Nephron progenitor cell (in vitro differentiated cells): ENCODE measurements at regions not wholly inside any gene's neighbourhood (a gene's known extent, or its start where the extent isn't known, plus 50 kb on each side); places are given as distances from the start of the nearest gene placed in this dataset.

Experiments used
- DNase-seq: peaks from one replicate; pipeline ENCODE4 v3.0.0; 2021
- H3K27ac Mint-ChIP-seq: 2 replicates; pipeline ENCODE4 v1.8.0; 2021; ENCODE audit warnings: mild to moderate bottlenecking, moderate library complexity, mixed read lengths
- H3K27me3 Mint-ChIP-seq: 2 replicates; pipeline ENCODE4 v1.8.0; 2021; ENCODE audit warnings: mild to moderate bottlenecking, low read depth, mixed read lengths; ENCODE audit not compliant: poor library complexity
- H3K36me3 Mint-ChIP-seq: 2 replicates; pipeline ENCODE4 v1.8.0; 2021; ENCODE audit warnings: low read depth, mixed read lengths
- H3K4me1 Mint-ChIP-seq: 2 replicates; pipeline ENCODE4 v1.8.0; 2021; ENCODE audit warnings: mixed read lengths
- H3K4me3 Mint-ChIP-seq: 2 replicates; pipeline ENCODE4 v1.8.0; 2021; ENCODE audit warnings: mild to moderate bottlenecking, moderate library complexity, mixed read lengths
- H3K9me3 Mint-ChIP-seq: 2 replicates; pipeline ENCODE4 v1.8.0; 2021; ENCODE audit warnings: mild to moderate bottlenecking, moderate library complexity, mixed read lengths
- TF ChIP-seq, protein P1 (sequence below): fragments of 200-600 bp; sonication (generic); IDR thresholded peaks from 2 replicates; pipeline ENCODE4 v1.5.0; 2021; ENCODE audit warnings: antibody characterized with exemption

DNA sequence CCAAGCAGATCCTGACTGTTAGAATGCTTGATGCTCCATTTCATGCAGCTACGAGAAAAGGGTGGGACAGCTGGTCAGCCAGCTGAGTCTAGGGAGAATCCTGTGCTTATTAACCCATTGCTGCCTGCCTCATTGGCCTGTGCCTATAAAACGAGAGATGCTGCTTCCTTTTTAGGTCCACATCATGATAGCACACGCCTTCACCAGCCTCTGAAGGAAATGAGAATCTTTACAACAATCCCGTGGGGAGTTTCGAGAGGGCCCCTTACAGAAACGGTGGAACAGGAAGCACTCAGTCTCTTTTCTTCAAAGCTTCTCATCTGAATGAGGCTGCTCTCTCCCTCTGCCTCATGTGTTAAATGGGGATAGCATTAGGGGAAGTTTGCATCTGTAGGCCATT lies 147.3 kb upstream of the RFLNA start:
- Mint-ChIP-seq H3K27ac (no peak overlapping the region), H3K36me3 (peaks cover 31% of the 10 kb centered on the region), H3K4me1 (peaks cover 40% of the 10 kb centered on the region), H3K9me3 (peaks cover 53% of the 10 kb centered on the region), H3K27me3 (peaks cover 18% of the 10 kb centered on the region), H3K4me3 (no peak overlapping the region)
- TF ChIP-seq, protein P1, sequence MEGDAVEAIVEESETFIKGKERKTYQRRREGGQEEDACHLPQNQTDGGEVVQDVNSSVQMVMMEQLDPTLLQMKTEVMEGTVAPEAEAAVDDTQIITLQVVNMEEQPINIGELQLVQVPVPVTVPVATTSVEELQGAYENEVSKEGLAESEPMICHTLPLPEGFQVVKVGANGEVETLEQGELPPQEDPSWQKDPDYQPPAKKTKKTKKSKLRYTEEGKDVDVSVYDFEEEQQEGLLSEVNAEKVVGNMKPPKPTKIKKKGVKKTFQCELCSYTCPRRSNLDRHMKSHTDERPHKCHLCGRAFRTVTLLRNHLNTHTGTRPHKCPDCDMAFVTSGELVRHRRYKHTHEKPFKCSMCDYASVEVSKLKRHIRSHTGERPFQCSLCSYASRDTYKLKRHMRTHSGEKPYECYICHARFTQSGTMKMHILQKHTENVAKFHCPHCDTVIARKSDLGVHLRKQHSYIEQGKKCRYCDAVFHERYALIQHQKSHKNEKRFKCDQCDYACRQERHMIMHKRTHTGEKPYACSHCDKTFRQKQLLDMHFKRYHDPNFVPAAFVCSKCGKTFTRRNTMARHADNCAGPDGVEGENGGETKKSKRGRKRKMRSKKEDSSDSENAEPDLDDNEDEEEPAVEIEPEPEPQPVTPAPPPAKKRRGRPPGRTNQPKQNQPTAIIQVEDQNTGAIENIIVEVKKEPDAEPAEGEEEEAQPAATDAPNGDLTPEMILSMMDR, result no peak
- no peak for DNase-seq

DNA sequence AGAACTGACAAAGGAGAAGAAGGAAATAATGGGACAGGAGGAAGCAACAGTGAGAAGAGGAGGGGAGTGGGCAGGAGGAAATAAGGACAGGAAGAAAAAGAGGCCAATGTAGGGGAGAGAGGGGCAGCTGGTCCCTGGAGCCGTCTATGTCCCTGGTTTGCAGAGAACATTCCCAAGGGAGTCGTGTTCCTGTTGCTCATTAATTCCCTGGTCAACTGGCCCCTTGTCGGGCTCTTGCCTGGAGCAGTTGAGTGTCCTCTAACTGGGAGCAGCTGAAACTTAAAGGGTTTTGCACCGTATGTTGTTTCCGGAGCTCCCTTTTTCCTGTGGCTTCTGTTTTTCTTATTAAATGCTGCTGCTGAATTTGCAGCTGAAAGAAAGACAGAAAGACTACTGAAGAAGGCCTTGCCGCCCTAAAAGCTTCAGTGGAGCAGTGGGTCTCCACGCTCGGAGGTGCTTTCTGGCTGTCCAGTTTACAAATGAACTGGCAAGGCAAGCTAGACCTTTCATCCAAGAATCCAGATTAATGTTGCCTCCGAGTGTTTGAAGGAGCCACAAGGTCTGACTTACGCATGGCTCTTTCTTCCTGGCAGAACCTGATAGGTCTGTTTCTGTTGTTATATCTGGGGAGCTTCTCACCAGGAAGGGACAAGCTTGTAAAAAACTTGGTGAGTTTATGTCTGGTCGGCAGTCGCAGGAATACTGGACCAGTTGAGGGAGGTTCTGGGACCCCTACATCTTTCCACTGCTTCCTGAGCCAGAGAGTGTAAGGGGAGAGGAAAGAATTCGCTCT lies 146.2 kb upstream of the RFLNA start:
- Mint-ChIP-seq H3K4me1 (peaks cover 40% of the 10 kb centered on the region), H3K27ac (peak overlapping the region; percentile 32), H3K36me3 (peaks cover 24% of the 10 kb centered on the region), H3K27me3 (peaks cover 20% of the 10 kb centered on the region), H3K4me3 (no peak overlapping the region), H3K9me3 (peaks cover 44% of the 10 kb centered on the region)
- DNase-seq, result no peak
- TF ChIP-seq, protein P1, result no peak

DNA sequence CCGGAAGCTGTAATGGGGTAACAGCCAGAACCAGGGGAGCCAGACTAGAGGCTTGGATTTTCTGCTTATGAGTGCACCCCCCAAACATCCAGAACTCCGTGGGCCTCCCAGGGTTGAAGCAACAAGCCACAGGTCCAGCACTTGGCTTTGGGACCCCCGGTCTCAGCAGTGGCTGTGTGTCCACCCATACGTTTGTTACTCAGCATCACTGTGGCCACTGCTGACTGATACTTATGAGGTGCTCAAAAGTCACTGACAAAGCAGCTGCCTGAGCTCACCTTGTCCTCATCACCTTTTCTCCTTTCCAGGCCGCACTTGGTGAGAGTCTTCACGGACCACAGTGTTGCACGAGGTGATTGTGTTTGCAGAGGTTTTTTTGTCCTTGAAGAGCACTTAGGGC lies 145.6 kb upstream of the RFLNA start:
- DNase-seq, result no peak
- Mint-ChIP-seq H3K27ac (no peak overlapping the region), H3K4me1 (peaks cover 40% of the 10 kb centered on the region), H3K36me3 (peaks cover 24% of the 10 kb centered on the region), H3K4me3 (no peak overlapping the region), H3K27me3 (peaks cover 17% of the 10 kb centered on the region), H3K9me3 (peaks cover 41% of the 10 kb centered on the region)
- TF ChIP-seq, protein P1, result no peak

DNA sequence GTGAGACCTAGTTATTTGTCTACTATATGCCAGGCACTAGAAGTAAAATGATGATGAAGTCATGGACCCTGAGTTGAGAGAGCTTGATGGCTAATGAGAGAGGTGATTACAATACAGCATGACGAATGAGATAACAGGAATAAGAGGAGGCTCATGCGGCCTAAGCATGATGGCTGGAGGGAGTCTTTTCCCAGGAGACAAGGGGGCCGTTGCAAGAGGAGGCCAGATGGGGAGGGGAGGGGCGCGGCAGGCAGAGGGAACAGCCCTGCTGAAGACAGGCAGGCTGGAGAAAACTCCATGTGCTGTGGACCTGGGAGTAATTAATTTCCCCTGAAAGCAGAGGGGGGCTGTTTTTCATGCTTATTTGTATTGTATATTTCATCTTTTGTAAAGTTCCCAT lies 144.7 kb upstream of the RFLNA start:
- H3K9me3 Mint-ChIP-seq, result peaks cover 34% of the 10 kb centered on the region
- peaks cover 24% of the 10 kb centered on the region for H3K36me3 Mint-ChIP-seq
- TF ChIP-seq, protein P1, result no peak
- peaks cover 40% of the 10 kb centered on the region for H3K4me1 Mint-ChIP-seq
- DNase-seq, result no peak
- peaks cover 17% of the 10 kb centered on the region for H3K27me3 Mint-ChIP-seq
- H3K27ac Mint-ChIP-seq, result peak overlapping the region; percentile 30
- H3K4me3 Mint-ChIP-seq, result no peak overlapping the region

- Mint-ChIP-seq H3K4me3 (no peak overlapping the region), H3K27ac (no peak overlapping the region), H3K36me3 (peaks cover 24% of the 10 kb centered on the region), H3K4me1 (peaks cover 40% of the 10 kb centered on the region), H3K27me3 (peaks cover 20% of the 10 kb centered on the region), H3K9me3 (peaks cover 34% of the 10 kb centered on the region)
- DNase-seq, result no peak
- TF ChIP-seq, protein P1, result no peak
Observed at GRCh38 chr12:124151583-124151982, 143.3 kb upstream of the RFLNA start.

DNA sequence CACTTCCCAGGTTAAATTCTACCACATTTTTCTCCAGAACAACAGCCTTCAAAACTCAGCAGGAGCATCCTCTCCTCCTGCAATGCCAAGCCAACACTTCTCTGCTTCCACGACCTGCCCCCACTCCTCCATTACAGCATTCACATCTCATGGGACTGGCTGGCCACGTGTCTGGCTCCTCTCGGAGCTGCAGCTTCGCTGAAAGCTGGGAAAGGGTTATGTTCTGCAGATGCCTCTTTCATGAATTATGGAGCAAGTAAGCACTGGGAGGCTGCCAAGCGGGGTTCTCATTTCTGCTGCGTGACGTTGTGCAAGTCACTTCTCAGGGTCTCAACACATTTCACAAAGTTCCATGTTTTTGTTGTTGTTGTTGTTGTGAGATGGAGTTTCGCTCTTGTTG lies 142.2 kb upstream of the RFLNA start:
- Mint-ChIP-seq H3K4me1 (peaks cover 41% of the 10 kb centered on the region), H3K36me3 (peaks cover 24% of the 10 kb centered on the region), H3K4me3 (no peak overlapping the region), H3K9me3 (peaks cover 34% of the 10 kb centered on the region), H3K27me3 (peaks cover 23% of the 10 kb centered on the region), H3K27ac (no peak overlapping the region)
- DNase-seq, result no peak
- TF ChIP-seq, protein P1, result no peak
